ENCODE measurements at regions not wholly inside any gene's neighbourhood (a gene's known extent, or its start where the extent isn't known, plus 50 kb on each side); places are given as distances from the start of the nearest gene placed in this dataset.

- no peak for TF ChIP-seq POLR2AphosphoS5 (IDR thresholded peaks at IDR 0.05; ENCODE audit: low read depth, low read length)
- TF ChIP-seq, protein P1, sequence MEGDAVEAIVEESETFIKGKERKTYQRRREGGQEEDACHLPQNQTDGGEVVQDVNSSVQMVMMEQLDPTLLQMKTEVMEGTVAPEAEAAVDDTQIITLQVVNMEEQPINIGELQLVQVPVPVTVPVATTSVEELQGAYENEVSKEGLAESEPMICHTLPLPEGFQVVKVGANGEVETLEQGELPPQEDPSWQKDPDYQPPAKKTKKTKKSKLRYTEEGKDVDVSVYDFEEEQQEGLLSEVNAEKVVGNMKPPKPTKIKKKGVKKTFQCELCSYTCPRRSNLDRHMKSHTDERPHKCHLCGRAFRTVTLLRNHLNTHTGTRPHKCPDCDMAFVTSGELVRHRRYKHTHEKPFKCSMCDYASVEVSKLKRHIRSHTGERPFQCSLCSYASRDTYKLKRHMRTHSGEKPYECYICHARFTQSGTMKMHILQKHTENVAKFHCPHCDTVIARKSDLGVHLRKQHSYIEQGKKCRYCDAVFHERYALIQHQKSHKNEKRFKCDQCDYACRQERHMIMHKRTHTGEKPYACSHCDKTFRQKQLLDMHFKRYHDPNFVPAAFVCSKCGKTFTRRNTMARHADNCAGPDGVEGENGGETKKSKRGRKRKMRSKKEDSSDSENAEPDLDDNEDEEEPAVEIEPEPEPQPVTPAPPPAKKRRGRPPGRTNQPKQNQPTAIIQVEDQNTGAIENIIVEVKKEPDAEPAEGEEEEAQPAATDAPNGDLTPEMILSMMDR (IDR thresholded peaks at IDR 0.05 in 2 of 3, conservative IDR thresholded peaks at IDR 0.05 in 1 of 3; ENCODE audit: borderline replicate concordance in 1 of 3, insufficient read depth in 1 of 3, low read depth in 2 of 3, low read length in 2 of 3): no peak
- no peak for TF ChIP-seq TCF7L2 (IDR thresholded peaks at IDR 0.05; ENCODE audit: borderline replicate concordance, extremely low read depth, insufficient read depth, insufficient read length)
- TF ChIP-seq, protein P2, sequence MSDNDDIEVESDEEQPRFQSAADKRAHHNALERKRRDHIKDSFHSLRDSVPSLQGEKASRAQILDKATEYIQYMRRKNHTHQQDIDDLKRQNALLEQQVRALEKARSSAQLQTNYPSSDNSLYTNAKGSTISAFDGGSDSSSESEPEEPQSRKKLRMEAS (IDR thresholded peaks at IDR 0.05): no peak
- no peak for TF ChIP-seq EZH2 (IDR thresholded peaks at IDR 0.05)
- no peak for TF ChIP-seq SP1 (IDR thresholded peaks at IDR 0.05; ENCODE audit: low read depth)
- TF ChIP-seq POLR2A (IDR thresholded peaks at IDR 0.05; ENCODE audit: borderline replicate concordance, extremely low read depth, insufficient read depth, insufficient read length): no peak
Observed at GRCh38 chr2:88809216-88809615, 117.7 kb downstream of the RPIA start.

Data from HCT116 (cell line).